Inferior parietal cortex (tissue), 1 donor: ENCODE measurements at regions not wholly inside any gene's neighbourhood (a gene's known extent, or its start where the extent isn't known, plus 50 kb on each side); places are given as distances from the start of the nearest gene placed in this dataset.
"Not testable (repeated sequence)": the region's sequence is repeated elsewhere in the genome, so short reads cannot be mapped to it uniquely, and the experiment has no call there.

Experiments used
- DNase-seq: peaks from one replicate; pipeline ENCODE4 v3.0.0-alpha.2; 2016; ENCODE audit errors: extremely low spot score

DNA sequence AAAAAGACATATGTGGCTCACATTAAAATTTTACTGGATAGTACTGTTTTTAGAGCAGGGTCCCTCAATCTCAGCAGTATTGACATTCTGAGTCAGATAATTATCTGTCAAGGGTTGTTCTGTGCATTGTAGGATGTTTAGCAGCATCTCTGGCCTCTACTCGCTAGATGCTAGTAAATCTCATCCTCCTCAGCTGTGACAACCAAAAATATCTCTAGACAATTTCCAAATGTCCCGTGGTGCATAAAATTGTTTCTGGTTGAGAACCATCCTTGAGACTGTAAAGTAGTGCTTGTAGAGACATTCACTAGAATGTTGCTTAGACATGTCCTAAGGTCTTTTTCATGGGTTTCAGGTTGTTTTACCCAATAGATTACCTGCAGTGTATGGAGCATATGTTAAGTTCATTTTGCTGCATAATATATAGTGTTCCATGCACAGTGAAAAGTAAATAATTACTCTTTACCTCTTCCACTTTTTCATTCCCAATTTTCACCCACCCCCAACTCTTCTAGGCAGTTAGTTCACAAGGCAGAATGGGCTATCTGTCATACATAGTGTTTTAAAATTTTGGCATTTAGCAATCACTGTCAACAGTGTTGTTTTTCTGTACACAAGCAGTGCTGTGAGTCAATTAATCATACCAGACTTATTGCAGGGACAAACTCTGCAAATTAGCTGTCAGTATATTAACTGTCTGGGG, 200.2 kb upstream of the SLC38A2 start:
- DNase-seq = no peak

DNA sequence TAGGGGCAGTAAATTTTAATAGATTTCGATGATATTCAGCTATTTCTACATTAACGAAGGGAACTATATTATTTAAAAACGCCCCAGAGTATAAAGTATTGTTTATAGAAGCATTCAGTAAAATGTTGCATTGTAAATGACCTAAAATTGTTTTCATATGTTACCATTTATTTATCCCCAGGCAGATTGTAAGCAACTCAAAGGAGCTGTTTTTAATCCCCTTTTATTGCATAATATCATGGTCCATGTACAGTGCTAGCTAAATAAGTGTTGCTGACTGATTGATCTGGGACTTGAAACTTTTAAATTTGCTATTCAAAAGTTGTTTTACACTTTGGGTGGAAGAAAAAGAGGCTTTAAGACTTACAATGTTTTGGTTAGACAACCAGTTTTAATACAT, 199.0 kb upstream of the SLC38A2 start:
- DNase-seq = no peak

DNA sequence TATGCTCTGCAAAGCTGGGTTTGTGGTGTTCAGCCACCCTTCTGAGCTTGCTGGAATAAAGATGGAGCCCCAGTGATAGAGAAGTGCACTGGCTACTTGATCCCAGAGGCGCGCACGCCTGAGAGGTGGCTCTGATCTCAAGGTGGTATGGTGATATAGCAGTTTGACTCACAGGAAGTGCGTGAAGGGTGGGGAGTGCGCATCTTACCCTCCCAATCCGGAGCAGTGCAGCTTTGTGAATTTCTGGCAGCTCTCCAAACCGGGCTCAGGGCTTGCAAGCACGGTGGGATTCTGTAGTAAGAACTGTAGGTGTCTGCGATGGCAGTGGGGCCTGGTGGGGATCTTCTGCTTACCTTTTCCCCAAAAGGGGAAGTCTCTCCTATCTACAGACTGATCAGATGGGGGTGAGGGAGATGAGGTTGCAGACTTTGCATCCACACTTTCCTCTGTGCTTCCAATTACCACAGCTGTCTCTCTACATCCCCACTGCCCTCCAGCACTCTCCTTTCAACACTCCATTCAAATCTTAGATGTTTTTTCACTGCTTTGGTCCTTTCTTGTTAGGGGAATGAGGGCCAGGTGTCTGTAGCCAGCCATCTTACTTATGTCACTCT, 197.4 kb upstream of the SLC38A2 start:
- no peak for DNase-seq

DNA sequence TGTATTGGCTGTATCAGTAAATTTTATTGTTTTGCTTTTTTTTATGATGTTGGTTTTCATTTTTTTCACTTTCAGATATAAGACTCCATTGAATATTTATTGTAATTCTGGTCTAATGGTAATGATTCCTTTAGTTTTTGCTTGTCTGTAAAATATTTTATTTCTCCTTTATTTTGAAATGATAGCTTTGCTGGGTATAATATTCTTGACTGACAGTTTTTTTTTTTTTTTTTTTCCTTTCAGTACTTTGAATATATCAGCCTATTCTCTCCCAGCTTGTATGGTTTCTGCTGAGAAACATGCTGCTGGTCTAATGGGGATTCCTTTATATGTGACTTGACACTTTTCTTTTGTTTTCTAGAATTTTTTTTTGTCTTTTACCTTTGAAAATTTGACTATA, 195.1 kb upstream of the SLC38A2 start:
- DNase-seq = no peak

DNA sequence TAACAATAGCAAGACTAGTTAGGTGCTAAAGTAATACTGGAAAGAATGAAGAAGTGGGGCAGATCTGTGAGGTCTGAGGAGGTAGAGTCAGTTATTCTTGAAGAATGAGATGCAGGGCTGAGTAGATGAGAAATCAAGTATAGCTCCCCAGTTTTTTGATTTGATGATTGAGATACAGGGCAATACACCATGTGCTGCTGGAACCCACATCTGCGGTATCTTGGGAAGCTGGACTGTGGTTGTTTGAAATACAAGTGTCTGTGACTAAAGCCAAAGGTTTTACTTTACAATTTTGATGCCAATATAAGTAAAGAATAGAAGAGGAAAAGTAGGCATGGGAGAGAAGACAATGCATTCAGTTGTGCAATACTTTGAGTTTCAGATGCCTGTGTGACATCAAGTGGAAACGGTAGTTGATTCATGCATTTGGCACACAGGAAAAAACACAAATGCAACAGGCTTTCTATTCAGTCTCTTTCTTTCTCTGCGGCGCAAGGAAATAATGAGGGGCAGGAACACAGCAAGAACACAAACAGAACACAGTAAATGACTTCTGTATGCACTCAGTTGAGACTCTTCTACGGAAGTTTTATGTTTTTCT, 190.2 kb upstream of the SLC38A2 start:
- DNase-seq = no peak

DNA sequence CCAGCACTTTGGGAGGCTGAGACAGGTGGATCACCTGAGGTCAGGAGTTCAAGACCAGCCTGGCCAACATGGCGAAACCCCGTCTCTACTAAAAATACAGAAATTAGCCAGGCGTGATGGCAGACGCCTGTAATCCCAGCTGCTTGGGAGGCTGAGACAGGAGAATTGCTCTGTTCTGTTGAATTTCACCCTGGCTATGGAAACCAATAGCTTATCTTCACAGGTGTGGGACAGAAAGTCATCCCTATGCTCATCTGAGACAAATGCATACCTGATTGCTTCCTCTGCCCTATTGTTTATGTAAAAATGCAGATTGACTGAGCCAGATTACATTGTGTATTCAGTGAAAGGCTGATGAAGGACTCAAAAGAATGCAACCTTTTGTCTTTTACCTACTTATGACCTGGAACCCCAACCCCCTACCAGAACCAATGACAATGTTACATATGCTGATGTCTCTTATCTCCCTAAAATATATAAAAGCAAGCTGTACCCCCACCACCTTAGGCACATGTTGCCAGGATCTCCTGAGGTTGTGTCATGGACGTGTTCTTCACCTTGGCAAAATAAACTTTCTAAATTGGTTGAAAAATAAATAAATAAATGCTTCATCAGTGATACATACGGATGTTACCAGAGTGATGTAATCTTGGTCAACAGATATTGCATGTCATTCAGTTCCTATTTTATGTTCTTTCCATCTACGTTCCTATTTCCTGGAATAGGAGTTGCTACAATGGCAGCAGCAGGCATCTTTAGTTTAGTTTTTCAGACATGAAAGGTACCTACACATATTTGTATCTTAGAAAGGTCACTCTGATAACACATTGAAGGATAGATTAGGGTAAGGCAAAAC, 189.4 kb upstream of the SLC38A2 start:
- not testable (repeated sequence) for DNase-seq

DNA sequence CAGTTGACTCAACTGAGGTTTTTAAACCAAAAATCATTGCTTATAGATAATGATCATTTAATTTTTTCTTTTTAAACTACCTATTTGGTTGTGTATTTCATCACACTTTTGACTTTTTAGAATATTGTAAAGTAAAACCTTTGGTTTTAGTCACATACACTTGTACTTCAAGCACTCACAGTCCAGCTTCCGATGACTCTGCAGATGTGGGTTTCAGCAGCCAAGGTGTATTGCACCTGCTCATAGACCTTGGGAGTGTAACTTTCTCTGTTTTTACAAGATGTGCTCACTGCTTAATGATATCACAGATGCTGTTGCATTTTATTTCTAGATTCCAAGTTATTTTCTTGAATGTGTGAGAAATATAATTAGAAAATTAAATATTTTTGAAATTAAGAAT, 188.3 kb upstream of the SLC38A2 start:
- no peak for DNase-seq

DNA sequence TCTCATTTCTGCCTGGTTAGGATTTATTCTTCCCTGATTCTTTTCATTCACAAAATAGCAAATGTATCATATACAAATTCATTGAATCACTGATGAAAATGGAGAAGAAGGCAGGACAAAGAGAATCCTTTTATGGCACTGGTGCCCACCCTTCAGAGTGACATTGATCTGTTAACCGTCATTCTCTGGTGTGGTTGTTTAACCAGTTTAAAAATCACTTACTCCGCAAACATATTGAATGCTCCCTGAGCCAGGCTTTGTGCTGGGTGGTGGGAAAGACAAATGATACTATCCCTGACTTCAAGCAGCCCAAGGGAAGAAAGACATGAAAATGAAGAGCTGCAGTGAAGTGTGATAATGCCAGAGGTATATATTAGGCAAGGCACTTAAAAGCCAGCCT, 187.5 kb upstream of the SLC38A2 start:
- no peak for DNase-seq

DNA sequence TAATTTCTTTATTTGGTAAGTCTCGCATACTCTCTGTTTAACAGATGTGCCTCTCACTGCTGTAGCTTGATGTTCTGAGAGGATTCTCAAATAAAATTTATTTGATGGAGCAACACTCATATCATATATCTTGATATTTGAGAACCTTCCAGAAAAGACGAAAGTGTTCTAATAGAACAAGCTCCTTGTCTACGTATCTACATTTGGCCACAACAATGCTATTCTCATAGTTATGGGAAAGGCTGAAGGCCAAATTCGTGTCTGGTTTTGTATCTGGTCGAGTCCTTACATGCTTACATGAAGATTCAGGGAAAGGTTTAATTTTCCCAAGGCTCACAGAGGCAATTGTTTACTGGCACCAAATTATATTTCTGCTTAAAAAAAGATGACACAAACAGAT, 186.7 kb upstream of the SLC38A2 start:
- DNase-seq = no peak

DNA sequence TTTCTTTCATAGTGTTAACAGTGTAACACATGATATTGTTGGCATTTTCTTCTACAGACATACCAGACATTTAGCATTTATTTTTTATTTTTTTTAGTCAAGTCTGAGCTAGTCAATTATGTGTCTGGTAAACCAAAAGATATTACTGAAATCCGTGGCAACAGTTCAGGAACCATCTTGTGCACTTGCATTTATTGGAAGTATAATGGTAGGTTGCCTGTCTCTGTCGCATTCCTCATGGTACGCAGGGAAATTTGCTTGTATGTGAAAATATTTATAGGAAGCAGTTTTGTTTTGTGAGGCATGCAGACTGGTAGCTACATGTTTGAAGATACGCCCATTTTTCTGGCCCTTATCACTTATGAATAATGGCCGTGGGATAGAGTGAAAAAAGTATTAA, 186.1 kb upstream of the SLC38A2 start:
- DNase-seq = no peak

DNA sequence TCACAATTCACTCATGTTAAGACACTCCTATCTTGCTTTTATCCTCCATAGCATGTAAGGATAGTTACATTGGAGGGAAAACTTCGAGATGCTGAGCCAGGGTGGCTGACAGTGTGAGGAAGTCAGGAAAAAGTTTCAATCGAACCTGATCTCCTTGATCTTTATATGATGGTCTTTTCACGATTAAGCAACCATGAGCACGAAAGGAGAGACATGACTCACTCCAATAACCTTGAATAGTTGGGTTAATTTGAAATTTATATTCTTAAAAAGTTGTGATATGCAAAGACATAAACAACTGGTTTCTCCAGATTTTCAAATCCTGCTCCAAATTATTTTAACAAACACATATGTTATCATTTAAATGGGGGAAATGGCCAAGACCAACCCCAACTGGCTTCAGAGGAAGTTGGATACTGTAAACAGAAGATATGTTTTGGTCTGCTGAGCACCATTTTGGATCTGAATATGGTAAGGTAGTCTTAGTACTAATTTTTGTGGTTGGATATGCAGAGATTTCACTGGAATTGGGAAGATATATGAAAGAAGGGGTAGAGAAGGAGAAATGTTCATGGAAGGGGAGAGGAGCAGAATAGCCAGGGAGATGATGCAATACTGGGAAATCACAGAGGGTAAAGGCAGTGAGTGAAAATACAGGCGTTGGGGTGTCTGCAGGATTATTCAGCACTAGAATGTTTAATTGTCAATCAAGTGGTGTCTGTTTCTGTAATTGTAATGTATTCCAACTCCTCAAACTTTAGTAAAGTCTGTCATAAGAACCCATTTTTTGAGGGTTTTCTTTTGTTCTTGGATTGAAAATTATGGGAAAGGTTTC, 185.2 kb upstream of the SLC38A2 start:
- no peak for DNase-seq

DNA sequence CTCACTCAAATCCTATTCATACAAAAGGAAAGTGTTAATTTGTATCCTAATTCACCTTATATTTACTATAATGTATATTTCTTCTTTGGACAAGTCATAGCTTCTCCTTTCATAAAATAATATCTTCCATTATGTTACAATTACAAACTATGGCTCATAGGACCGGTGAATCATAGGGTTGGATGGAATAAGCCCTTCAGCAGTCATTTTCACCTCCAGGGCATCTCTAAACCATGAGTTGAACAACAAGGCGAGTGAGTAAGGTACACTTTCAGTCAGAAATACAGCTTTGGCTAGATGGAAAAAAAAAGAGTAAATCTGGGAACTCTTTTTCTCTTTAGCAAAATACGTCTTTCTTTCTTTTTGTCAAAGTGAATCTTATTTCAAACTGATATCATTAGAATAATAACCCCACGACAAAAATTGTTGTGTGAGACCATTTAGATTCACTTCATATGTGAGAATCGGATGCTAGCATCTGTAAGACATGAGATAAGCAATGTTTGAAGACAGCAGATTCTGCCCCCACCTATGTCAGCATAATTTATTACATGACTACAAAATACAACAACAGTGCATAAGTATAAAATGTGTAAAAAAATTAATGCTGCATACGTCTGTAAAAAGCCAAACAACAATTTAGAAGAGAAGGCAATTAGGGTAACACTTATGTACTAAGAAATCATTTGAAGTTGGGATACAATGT, 184.4 kb upstream of the SLC38A2 start:
- no peak for DNase-seq

DNA sequence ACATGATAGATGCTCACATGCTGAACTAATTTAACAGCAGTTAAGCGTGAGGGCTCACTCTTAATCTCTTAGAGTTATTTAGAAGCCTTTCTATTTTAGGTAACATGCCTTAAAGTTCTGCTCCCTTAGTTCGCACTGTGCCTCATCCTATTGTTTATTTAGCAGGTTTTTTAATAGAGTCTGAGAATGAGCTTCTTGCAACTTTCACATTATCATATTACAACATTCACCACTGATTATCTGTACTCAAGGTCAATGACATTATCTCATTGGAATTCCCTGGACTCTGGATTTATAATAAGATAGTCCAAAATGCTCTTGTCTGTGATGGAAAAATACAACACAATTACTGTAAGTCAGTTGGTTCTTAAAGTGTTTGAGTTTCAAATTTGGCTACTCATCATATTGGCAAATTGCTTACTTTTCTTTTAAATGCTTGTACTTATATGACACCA, 183.6 kb upstream of the SLC38A2 start:
- no peak for DNase-seq

DNA sequence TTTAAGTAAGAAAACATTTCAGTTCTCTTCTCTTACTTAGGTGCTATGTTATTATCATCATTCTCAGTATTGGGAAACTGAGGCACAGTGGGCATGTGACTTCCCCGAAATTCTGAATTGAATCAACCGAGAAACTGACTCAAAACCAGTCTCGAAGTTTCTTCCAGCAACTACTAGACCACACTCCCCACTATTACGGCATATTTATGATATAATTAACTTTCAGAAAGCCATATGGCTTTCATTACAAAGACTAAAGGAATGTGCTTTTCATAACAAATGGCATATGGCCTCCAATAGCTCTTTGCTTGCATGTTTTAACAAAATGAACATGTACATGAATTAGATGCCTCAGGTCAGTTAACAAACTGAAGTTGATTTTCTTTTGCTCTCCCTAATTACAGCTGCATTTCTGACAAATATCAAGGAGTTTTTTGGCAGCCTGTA, 182.9 kb upstream of the SLC38A2 start:
- DNase-seq = no peak

DNA sequence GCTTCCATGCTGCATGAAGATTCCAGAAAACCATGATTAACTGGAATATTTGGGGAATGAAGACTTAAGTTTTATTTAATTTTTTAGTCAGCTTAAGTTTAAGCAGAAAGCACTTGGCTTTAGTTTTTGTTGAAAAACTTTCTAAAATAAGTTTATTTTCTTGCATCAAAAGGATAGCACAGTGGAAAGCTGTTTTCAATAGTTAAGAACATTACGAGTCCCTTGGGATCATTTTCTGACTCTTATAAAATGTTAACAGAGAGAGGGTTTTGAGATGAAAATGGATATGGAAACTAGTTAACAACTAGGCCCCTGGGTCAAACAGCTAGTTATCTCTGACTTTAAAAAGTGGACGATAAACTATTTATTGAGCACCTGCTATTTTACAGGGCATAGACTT, 181.9 kb upstream of the SLC38A2 start:
- DNase-seq = no peak

DNA sequence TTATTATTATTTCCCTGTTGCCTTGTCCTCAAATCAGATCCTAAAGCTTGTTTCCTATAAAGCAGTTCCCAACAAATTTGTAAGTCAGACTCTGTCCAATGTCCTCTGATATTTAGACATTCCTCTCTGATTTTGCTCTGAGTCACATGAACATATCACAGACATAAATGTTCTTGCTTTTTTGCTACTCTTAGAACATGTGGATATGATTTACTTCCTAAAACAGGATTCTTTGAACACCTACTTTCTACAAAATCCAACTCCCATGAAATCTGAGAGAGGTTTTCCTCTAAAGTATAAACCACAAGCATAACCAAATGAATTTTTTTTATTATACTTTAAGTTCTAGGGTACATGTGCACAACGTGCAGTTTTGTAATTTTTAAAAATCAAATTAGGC, 181.3 kb upstream of the SLC38A2 start:
- no peak for DNase-seq

DNA sequence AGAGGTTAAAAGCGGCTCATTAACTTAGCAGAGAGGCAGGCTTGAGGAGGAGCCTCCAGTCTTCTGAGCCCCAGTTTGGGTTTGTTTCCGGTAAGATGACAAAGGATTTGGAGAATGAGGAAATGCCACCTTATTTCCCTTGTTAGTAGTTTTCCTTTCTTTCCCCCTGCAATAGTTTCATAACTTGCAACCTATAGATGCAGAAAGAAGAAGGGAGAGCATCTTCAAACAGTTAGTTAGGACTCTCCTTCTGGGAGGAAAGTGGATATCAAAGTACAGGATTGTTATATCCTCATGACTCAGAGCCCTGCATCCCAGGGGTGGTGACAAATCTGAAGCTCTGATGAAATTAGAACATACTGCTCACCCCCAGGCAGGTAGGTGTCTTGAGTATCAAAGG, 180.7 kb upstream of the SLC38A2 start:
- no peak for DNase-seq

DNA sequence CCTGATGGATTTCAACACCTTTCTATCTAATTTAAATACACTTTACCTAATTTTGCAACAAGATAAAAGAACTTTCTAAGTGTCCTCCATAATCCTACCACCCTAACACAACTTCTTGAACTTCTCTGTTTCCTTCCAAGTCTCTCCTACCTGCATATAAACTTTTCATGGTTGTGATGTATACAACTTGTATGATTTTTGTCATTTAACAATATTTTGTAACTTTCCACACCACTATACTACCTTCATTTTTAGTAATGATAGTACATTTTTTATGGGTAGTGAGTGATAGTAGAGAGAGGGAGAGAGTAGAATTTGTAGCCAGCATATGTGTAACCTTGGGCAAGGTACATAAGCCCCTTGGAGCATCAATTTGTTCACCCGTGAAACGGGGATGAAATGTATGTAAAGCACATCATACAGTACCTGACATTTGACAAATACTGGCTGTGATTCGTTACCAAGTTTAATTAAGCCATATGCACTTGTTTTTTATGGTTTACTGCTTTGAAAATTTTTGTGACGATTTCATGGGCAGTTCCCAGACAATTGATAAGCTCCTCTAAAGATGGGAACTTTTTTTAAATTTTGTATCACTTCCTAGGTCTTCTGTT, 177.8 kb upstream of the SLC38A2 start:
- no peak for DNase-seq

DNA sequence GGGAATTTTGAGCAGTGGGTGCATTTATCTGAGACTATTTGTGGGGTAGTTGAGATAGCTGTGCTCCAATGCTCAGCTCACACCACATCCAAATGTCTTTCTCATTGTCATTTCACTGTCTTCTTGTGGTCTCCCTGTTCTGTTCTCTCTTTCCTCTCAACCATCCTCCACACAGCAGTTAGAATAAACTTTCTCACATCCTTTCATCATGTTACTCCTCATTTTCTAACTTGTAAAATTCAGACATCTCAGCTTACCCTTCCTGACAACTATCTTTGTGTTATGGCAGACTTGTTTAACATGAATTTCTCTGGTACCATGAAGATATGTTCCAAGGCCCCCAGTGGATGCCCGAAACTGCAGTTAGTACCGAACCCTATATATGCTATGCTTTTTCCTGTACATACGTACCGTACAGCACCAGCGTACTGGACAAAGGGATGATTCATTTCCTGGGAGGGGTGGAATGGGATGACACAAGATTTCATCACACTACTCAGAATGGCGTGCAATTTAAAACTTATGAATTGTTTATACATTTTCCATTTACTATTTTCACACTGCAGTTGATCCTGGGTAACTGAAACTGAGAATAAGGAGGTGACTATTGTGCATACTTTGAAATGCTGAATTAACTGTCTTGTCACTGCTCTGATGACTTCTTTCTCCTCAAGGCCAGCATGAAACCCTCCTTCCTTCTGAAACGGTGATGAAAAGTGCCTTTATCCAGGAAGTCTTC, 177.1 kb upstream of the SLC38A2 start:
- DNase-seq = no peak

DNA sequence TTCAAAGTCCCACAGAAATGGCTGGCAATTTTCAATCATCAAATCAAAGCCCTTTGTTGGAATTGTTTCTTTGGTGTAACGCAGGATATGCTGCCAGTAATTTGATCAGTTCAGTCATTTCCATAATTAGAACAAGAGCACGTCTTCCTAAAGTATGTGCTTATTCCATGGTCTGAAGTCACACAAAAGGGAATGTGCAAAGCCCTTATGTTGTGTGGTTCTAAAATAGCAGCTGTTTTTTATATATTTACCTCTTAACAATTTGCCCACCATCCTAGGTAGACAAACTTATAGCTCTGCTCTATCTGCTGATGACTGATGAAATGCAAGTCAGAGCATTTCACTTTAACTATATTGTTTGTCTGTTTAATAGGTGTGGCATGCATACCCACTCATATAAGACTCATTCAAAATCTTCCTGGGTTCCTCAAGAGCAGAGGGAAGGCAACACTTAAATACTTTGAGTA, 176.1 kb upstream of the SLC38A2 start:
- no peak for DNase-seq
